SK-N-MC (cell line): ENCODE measurements at regions not wholly inside any gene's neighbourhood (a gene's known extent, or its start where the extent isn't known, plus 50 kb on each side); places are given as distances from the start of the nearest gene placed in this dataset.

Source experiments
- DNase-seq: peaks from one replicate; pipeline ENCODE4 v3.0.0-alpha.2; 2011; ENCODE audit warnings: low read depth, low spot score
- H3K27ac ChIP-seq: fragments of 200-600 bp; sonication (generic); 2 replicates; pipeline ENCODE4 v1.5.1; 2016; ENCODE audit warnings: mixed run types
- H3K36me3 ChIP-seq: fragments of 200-600 bp; sonication (generic); 2 replicates; pipeline ENCODE4 v1.6.1; 2017; ENCODE audit warnings: antibody characterized with exemption, low read length, mixed read lengths; ENCODE audit not compliant: insufficient read depth
- H3K4me3 ChIP-seq: fragments of 200-600 bp; sonication (generic); 2 replicates; pipeline ENCODE4 v1.5.1; 2016
- H3K9ac ChIP-seq: fragments of 200-600 bp; sonication (generic); 2 replicates; pipeline ENCODE4 v1.8.0; 2017; ENCODE audit warnings: mixed run types, mixed read lengths; ENCODE audit not compliant: insufficient read length
- H3K9me3 ChIP-seq: fragments of 200-600 bp; sonication (generic); 2 replicates; pipeline ENCODE4 v1.6.1; 2017; ENCODE audit warnings: low read depth, mild to moderate bottlenecking, antibody characterized with exemption, low read length, moderate library complexity, mixed read lengths
- EZH2 ChIP-seq: fragments of 200-600 bp; sonication (generic); IDR thresholded peaks from one replicate; pipeline ENCODE4 v1.6.1; 2017; ENCODE audit warnings: antibody characterized with exemption
- FOXP2 ChIP-seq: optimal IDR thresholded peaks from 2 replicates; pipeline ENCODE3; 2011; ENCODE audit warnings: mild to moderate bottlenecking, moderate library complexity; ENCODE audit not compliant: insufficient read depth; ENCODE audit errors: extremely low read length, control extremely low read depth
- POLR2AphosphoS5 ChIP-seq: IDR thresholded peaks from 2 replicates; pipeline ENCODE4 v1.6.1; 2012; ENCODE audit warnings: mild to moderate bottlenecking, low read depth, low read length, borderline replicate concordance

DNA sequence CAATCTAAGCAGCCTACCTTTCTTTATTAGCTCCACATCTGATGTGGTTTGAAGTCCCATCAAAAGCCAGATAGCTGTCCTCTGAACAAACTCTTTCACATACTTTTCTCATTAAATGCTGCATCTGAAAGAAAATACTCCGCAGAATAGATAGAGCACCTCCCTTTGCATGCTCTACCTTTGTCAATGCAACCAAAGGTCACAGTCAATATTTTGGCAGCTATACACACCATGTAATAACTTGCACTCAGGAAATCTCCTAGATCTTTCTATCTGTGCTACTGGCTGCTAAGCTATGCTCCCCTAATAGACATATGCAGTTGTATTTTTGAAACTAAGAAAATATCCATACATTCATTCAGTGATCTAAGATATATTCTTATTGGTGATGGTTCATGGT is 204.8 kb upstream of the ARRDC4 start:
- no peak overlapping the region for H3K4me3 ChIP-seq
- no peak overlapping the region for H3K9ac ChIP-seq
- H3K27ac ChIP-seq = no peak overlapping the region
- DNase-seq = no peak
- H3K9me3 ChIP-seq = no peaks in the 10 kb centered on the region
- H3K36me3 ChIP-seq = no peaks in the 10 kb centered on the region
- TF ChIP-seq FOXP2 = no peak
- TF ChIP-seq POLR2AphosphoS5 = no peak
- no peak for TF ChIP-seq EZH2

- no peaks in the 10 kb centered on the region for H3K9me3 ChIP-seq
- no peak overlapping the region for H3K4me3 ChIP-seq
- no peak overlapping the region for H3K9ac ChIP-seq
- no peaks in the 10 kb centered on the region for H3K36me3 ChIP-seq
- no peak for DNase-seq
- no peak overlapping the region for H3K27ac ChIP-seq
- no peak for TF ChIP-seq FOXP2
- TF ChIP-seq EZH2 = no peak
- no peak for TF ChIP-seq POLR2AphosphoS5
Measured at GRCh38 chr15:97759363-97759762, 201.1 kb upstream of the ARRDC4 start.

GRCh38 chr15:97761110-97761509 is 199.4 kb upstream of the ARRDC4 start:
- no peaks in the 10 kb centered on the region for H3K36me3 ChIP-seq
- no peak for TF ChIP-seq FOXP2
- H3K27ac ChIP-seq = no peak overlapping the region
- DNase-seq = no peak
- H3K9me3 ChIP-seq = no peaks in the 10 kb centered on the region
- H3K9ac ChIP-seq = no peak overlapping the region
- no peak overlapping the region for H3K4me3 ChIP-seq

DNA sequence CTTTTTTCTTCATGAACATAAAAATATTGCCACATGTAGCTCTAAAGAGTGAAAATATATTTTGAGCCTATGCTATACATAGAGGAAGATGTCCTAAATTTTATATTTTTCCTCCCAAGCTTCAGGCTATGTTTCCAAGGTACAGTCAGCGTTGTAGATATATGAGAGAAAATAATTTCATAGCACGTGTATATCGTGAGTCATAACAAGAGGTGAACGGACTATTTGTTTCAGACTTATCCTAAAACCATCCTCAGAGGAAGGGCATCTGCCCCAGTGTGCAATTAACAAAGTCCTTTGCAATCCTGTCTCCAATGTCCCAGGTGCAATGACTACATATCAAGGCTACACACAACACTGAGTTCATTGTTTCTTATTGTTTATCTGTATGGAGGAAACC is 177.3 kb upstream of the ARRDC4 start:
- Histone ChIP-seq H3K9ac (no peak overlapping the region), H3K9me3 (no peaks in the 10 kb centered on the region), H3K36me3 (no peaks in the 10 kb centered on the region), H3K27ac (no peak overlapping the region), H3K4me3 (no peak overlapping the region)
- TF ChIP-seq FOXP2 = no peak
- TF ChIP-seq EZH2 = no peak
- TF ChIP-seq POLR2AphosphoS5 = no peak
- no peak for DNase-seq

GRCh38 chr15:97786741-97787140 is 173.8 kb upstream of the ARRDC4 start:
- TF ChIP-seq EZH2 (no peak), POLR2AphosphoS5 (no peak), FOXP2 (no peak)
- Histone ChIP-seq H3K36me3 (no peaks in the 10 kb centered on the region), H3K27ac (no peak overlapping the region), H3K9me3 (no peaks in the 10 kb centered on the region), H3K9ac (no peak overlapping the region), H3K4me3 (no peak overlapping the region)
- no peak for DNase-seq

- Histone ChIP-seq H3K36me3 (no peaks in the 10 kb centered on the region), H3K9me3 (no peaks in the 10 kb centered on the region)
- no peak for TF ChIP-seq EZH2
- no peak for TF ChIP-seq FOXP2
- no peak for TF ChIP-seq POLR2AphosphoS5
Measured at GRCh38 chr15:97790180-97790579, 170.3 kb upstream of the ARRDC4 start.

DNA sequence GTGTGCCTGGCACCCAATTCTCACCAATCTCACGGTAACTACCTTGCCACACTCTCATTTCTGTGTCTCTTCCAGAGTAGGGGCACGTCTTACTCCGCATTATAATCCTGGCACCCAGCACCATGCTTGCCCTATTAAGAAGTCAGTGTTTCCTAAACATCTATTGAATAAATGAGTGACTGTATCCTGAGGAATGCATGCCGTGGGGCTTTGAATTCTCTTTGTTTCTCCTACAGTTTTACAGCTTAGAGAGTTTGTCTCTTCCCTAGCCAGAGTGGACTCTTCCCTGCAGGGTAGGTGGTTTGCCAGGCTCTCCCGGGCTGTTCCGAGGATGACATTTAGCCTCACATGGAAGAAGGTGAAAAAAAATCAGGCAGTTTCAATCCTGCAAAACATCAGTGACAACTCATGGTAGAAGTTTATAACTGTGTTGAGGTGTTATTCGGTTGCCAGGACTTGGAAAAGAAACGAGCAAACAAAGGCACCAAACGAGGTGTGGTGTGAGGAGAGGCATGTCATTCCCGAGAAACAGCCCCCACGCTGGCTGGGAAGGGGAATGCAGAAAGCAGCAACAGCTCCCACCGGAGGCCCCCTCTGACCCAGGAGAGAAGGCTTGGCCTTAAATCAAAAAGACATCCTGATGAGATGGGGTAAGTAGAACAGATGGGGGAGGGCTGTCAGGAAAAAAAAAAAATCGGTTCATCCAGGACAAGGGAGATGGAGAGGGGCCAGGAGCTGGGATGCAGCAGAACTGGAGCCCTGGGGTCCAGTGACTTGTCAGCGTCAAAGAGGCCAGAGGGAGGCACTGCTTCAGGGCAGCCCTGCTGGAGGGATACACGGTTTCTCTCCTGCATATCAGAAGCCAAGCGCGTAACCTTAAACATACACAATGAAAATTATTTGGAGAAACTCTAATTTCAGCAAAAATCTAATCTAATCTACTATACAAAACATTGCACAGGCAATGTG is 168.4 kb upstream of the ARRDC4 start:
- Histone ChIP-seq H3K9ac (no peak overlapping the region), H3K9me3 (no peaks in the 10 kb centered on the region), H3K4me3 (no peak overlapping the region), H3K27ac (no peak overlapping the region), H3K36me3 (no peaks in the 10 kb centered on the region)
- no peak for DNase-seq
- TF ChIP-seq FOXP2 (no peak), EZH2 (no peak), POLR2AphosphoS5 (no peak)

More at GRCh38 chr15:97790180-97790579, 170.3 kb upstream of the ARRDC4 start:
- H3K9ac ChIP-seq = no peak overlapping the region
- H3K27ac ChIP-seq = no peak overlapping the region
- H3K4me3 ChIP-seq = no peak overlapping the region
- no peak for DNase-seq

DNA sequence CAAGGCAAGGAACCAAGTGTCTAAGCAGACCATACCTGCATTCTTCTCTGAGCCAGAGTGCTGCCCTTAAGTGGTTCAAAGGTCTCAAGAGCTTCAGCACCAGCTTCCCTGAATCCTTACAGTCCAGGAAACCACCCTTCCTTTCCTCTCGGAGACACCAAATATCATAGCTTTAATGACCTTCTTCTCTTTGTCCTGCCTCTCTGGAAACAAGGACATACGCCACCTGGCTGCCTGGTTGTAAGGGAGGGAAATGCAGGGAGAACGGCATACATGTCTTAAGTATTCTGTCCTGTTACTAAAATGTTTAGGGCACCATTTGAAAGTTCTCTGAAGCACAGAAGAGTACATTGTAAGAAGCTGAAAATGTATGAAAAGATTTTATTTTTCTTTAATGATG is 155.6 kb upstream of the ARRDC4 start:
- no peak overlapping the region for H3K9ac ChIP-seq

GRCh38 chr15:97806766-97807165 is 153.7 kb upstream of the ARRDC4 start:
- DNase-seq = no peak
- TF ChIP-seq POLR2AphosphoS5 (no peak), FOXP2 (no peak)
- no peaks in the 10 kb centered on the region for H3K36me3 ChIP-seq

More for the DNA sequence above, 155.6 kb upstream of the ARRDC4 start:
- no peaks in the 10 kb centered on the region for H3K36me3 ChIP-seq
- no peak for TF ChIP-seq FOXP2
- no peak for TF ChIP-seq POLR2AphosphoS5
- no peak for TF ChIP-seq EZH2
- no peak overlapping the region for H3K27ac ChIP-seq
- DNase-seq = no peak
- no peak overlapping the region for H3K4me3 ChIP-seq
- no peaks in the 10 kb centered on the region for H3K9me3 ChIP-seq

More at GRCh38 chr15:97806766-97807165, 153.7 kb upstream of the ARRDC4 start:
- no peak overlapping the region for H3K9ac ChIP-seq
- H3K27ac ChIP-seq = no peak overlapping the region
- H3K9me3 ChIP-seq = no peaks in the 10 kb centered on the region
- no peak overlapping the region for H3K4me3 ChIP-seq
